ENCODE measurements at regions not wholly inside any gene's neighbourhood (a gene's known extent, or its start where the extent isn't known, plus 50 kb on each side); places are given as distances from the start of the nearest gene placed in this dataset.
"Not testable (repeated sequence)": the region's sequence is repeated elsewhere in the genome, so short reads cannot be mapped to it uniquely, and the experiment has no call there.

DNA sequence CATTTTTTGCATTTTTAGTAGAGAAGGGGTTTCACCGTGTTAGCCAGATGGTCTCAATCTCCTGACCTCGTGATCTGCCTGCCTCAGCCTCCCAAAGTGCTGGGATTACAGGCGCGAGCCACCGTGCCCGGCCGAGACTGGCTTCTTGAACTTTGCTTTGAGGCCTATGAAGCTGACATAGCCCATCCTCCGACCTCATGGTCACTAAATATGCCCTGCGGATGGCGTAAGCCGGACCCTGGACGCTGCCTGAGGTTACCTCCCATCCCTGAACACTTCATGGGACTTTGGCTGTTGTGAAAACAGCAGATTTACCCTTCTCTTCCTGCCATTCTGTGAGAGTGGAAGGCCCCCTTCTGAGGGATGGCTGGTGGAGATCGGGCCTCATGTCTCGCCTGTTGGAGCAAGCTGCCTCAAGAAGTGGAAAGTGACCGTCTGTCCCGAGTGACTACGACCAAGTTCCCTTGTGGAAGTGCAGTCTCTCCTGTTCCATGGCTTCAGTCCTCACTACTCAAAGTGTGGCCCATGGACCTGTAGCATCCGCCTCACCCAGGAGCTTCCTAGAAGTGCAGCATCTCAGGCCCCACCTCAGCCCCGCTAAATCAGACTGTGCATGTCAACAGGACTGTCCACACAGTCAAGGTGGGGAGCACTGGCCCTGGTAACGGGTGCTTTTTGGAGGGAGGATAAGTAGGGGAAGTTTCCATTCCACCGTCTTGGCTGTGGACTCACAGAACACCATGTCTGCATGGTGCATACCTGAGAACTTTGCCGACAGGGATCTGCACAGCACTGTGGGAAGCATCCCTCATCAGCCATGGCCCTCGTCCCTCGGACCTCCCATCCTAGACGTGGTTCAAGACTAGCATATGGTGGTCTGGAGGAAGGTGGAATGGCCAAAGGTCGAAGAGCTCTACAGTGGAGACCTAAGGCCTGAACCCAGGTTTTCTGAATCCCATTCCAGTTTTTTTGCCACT, 210.5 kb upstream of the SHH start:
- DNase-seq (ENCODE audit: low spot score) = no peak
- intact Hi-C loops (cut with DNase I) = no loop called here

DNA sequence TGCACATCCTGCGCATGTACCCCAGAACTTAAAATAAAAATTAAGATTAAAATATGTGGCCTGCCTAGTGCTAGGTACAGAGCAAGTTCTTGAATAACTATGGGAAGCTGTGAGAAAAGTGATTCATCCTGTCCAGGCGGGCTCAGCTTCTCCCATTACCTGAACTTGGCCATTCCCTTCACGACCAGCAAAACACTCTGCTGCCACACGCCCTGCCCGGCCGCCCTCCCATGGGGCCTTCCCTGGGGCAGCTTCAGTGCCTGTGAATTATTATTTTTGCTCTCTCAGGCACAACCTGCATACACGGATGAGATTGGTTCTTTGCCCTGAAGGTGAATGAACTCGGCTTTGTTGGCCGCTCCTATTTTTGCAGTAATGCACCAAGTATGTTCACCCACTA, 209.2 kb upstream of the SHH start:
- intact Hi-C loops (cut with DNase I) = no loop called here
- DNase-seq (ENCODE audit: low spot score) = no peak

DNA sequence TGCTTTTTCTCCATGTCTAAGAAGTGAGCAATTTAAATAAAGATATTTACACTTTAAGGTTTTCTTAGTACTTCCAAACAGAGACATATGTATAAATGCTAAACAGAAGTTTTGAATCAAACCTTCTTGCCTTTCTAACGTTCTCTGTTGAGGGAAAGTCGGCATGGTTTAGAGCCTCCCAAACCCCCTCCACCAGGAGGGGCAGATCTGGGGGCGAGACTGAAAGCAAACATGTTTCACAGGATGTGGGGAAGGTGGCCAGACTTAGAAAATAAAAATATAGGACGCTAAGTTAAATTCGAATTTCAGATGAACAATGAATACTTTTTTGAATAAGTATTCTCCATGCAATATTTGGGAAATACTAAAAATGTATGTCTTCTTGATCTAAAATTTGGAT, 208.3 kb upstream of the SHH start:
- DNase-seq (ENCODE audit: low spot score) = no peak
- intact Hi-C loops (cut with DNase I) = no loop called here

GRCh38 chr7:156019776-156020565, 207.7 kb upstream of the SHH start:
- no peak for DNase-seq (ENCODE audit: low spot score)
- intact Hi-C loops (cut with DNase I) = no loop called here

DNA sequence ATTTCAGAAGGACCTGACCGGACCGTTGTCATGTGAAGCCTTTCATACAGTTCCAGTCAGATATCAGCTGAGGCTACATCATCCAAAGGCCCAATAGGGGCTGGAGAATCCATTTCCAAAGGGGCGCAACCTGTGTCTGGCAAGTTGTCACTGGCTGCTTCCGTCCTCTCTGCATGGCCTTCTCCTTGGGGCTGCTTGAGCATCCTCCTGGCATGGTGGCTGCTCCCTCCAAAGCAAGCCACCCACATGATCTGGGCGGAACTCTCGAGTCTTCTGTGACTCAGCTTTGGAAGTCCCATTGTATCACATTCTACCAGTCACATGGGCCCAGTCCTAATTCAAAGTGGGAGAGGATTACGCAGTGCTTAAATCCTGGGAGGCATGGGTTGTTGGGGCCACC, 207.0 kb upstream of the SHH start:
- intact Hi-C loops (cut with DNase I) = no loop called here

GRCh38 chr7:156017916-156018700, 205.8 kb upstream of the SHH start:
- intact Hi-C loops (cut with DNase I) = no loop called here
- DNase-seq (ENCODE audit: low spot score) = no peak

More for the DNA sequence above, 207.0 kb upstream of the SHH start:
- DNase-seq (ENCODE audit: low spot score) = no peak

DNA sequence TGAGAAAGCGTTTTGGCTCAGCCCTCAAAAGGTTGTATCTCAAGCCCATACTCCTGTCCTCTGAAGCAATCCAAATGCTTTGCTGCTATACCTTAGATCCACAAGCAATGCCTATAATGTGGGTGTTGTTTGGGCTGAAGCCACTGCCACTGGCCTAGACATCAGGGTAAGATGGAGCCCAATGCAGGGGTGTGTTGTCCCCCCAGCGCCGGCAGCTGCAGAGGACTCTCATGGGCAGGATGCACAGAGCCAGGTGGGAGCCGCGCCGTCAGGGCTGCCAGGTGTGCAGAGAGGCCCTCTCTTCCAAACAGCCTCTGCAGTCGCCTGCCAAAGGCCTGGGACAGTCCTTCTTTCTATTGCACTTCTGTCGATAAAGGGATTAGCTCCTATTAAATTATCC, 205.2 kb upstream of the SHH start:
- intact Hi-C loops (cut with DNase I) = no loop called here
- DNase-seq (ENCODE audit: low spot score) = no peak

- DNase-seq (ENCODE audit: low spot score) = no peak
- intact Hi-C loops (cut with DNase I) = loop anchor here in 1 of 2 donors (2.0 kb wide), 1 partner anchor 43 kb away; no protein-coding TSS in a partner anchor
Observed at GRCh38 chr7:156015237-156016020, 203.2 kb upstream of the SHH start.

- intact Hi-C loops (cut with DNase I) = loop anchor here in 1 of 2 donors (2.0 kb wide), 1 partner anchor 44 kb away; no protein-coding TSS in a partner anchor
- no peak for DNase-seq (ENCODE audit: low spot score)
Observed at GRCh38 chr7:156014808-156015207, 202.5 kb upstream of the SHH start.

DNA sequence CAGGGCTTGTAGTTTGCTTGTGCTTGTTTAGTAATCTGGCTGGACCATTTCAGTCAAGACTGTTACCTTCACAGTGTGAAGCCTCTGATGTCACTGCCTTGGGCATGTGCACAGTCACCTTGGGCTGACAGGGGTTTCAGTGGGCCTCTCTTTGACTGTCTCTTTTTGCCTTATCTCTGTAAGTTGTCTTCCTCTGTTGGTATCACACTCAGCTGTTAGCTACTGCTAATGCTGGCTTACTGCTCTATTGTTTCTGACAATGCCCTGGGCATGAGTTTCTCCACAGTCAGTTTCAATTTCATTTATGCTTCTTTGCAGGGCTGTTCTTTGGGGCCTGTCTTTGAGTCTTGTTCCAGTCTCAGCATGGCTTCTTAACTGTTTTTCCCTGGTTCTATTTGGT, 201.9 kb upstream of the SHH start:
- intact Hi-C loops (cut with DNase I) = loop anchor here in 1 of 2 donors (2.0 kb wide), 1 partner anchor 45 kb away; no protein-coding TSS in a partner anchor

DNA sequence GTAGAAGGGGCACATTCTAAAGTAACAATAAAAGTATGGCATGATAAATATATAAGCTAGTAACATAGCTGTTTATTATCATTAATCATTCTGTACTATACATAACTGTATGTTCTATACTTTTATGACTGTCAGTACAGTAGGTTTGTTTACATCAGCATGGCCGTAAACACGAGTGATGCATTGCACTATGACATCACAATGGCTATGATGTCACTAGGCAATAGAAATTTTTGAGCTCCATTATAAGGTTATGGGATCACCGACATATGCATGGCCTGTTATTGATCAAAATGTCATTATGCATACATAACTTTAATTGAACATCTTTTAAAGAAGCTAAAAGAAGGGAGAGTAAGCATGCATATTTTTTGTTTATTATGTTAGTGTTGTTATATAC, 200.1 kb upstream of the SHH start:
- intact Hi-C loops (cut with DNase I) = no loop called here
- no peak for DNase-seq (ENCODE audit: low spot score)

More for the DNA sequence above, 201.9 kb upstream of the SHH start:
- DNase-seq (ENCODE audit: low spot score) = no peak

- DNase-seq (ENCODE audit: low spot score) = no peak
- intact Hi-C loops (cut with DNase I) = no loop called here
Observed at GRCh38 chr7:156009569-156009968, 197.3 kb upstream of the SHH start.

- not testable (repeated sequence) for DNase-seq (ENCODE audit: low spot score)
Observed at GRCh38 chr7:156006876-156007275, 194.6 kb upstream of the SHH start.

GRCh38 chr7:156006024-156006423, 193.8 kb upstream of the SHH start:
- DNase-seq (ENCODE audit: low spot score) = no peak

More at GRCh38 chr7:156006876-156007275, 194.6 kb upstream of the SHH start:
- intact Hi-C loops (cut with DNase I) = not testable (repeated sequence)

GRCh38 chr7:156005202-156005691, 193.0 kb upstream of the SHH start:
- no peak for DNase-seq (ENCODE audit: low spot score)
- intact Hi-C loops (cut with DNase I) = no loop called here

More at GRCh38 chr7:156006024-156006423, 193.8 kb upstream of the SHH start:
- intact Hi-C loops (cut with DNase I) = no loop called here

- DNase-seq (ENCODE audit: low spot score) = no peak
Observed at GRCh38 chr7:156004265-156005201, 192.3 kb upstream of the SHH start.

More at GRCh38 chr7:156004265-156005201, 192.3 kb upstream of the SHH start:
- intact Hi-C loops (cut with DNase I) = no loop called here

Measured in posterior vena cava (tissue), 2 donors.